GM23338 (cell line): ENCODE measurements at regions not wholly inside any gene's neighbourhood (a gene's known extent, or its start where the extent isn't known, plus 50 kb on each side); places are given as distances from the start of the nearest gene placed in this dataset.

ENCODE experiments used
- ATAC-seq: fragments of 200-7000 bp; cut with Tn5 transposase; 3 replicates; pipeline ENCODE4 v1.9.1; 2020
- DNase-seq: peaks from one replicate; pipeline ENCODE4 v3.0.0-alpha.2; 2015; ENCODE audit warnings: low spot score
- H2AFZ ChIP-seq: fragments of 200-600 bp; sonication (generic); 2 replicates; pipeline ENCODE4 v1.8.0; 2016; ENCODE audit warnings: antibody characterized with exemption, mild to moderate bottlenecking, moderate library complexity
- H3F3A ChIP-seq: fragments of 200-600 bp; sonication (generic); replicated peaks from 2 replicates; pipeline ENCODE4 v1.8.0; 2017; ENCODE audit warnings: antibody characterized with exemption, mixed run types, low read depth
- H3K27ac ChIP-seq: fragments of 200-600 bp; sonication (generic); 2 replicates; pipeline ENCODE4 v1.6.1; 2016; ENCODE audit warnings: low read depth
- H3K27me3 ChIP-seq: fragments of 200-600 bp; sonication (generic); 2 replicates; pipeline ENCODE4 v1.8.0; 2016; ENCODE audit warnings: mild to moderate bottlenecking, mixed run types, moderate library complexity; ENCODE audit not compliant: insufficient read depth
- H3K36me3 ChIP-seq: fragments of 200-600 bp; sonication (generic); 2 replicates; pipeline ENCODE4 v1.8.0; 2016; ENCODE audit warnings: mild to moderate bottlenecking; ENCODE audit not compliant: insufficient read depth
- H3K4me1 ChIP-seq: fragments of 200-600 bp; sonication (generic); 2 replicates; pipeline ENCODE4 v1.8.0; 2016; ENCODE audit warnings: mild to moderate bottlenecking, moderate library complexity; ENCODE audit not compliant: insufficient read depth
- H3K4me2 ChIP-seq: fragments of 200-600 bp; sonication (generic); 2 replicates; pipeline ENCODE4 v1.7.1; 2017; ENCODE audit warnings: mixed run types
- H3K4me3 ChIP-seq: fragments of 200-600 bp; sonication (generic); 2 replicates; pipeline ENCODE4 v1.6.1; 2016; ENCODE audit warnings: mixed run types
- H3K79me2 ChIP-seq: fragments of 200-600 bp; sonication (generic); replicated peaks from 2 replicates; pipeline ENCODE4 v1.8.0; 2017; ENCODE audit warnings: mild to moderate bottlenecking; ENCODE audit not compliant: insufficient read depth
- H3K9me2 ChIP-seq: fragments of 200-600 bp; sonication (generic); 2 replicates; pipeline ENCODE4 v1.8.0; 2017; ENCODE audit not compliant: insufficient read depth
- H4K20me1 ChIP-seq: fragments of 200-600 bp; sonication (generic); replicated peaks from 2 replicates; pipeline ENCODE4 v1.8.0; 2017; ENCODE audit warnings: mild to moderate bottlenecking; ENCODE audit not compliant: insufficient read depth
- H3K27ac Mint-ChIP-seq: 2 replicates; pipeline ENCODE4 v1.8.0; 2020; ENCODE audit warnings: inconsistent platforms, mild to moderate bottlenecking, moderate library complexity, mixed read lengths
- H3K27me3 Mint-ChIP-seq: 3 replicates; pipeline ENCODE4 v1.8.0; 2022; ENCODE audit warnings: low read depth, mild to moderate bottlenecking, moderate library complexity, mixed read lengths, inconsistent platforms; ENCODE audit not compliant: insufficient read depth, poor library complexity
- H3K36me3 Mint-ChIP-seq: 3 replicates; pipeline ENCODE4 v1.8.0; 2021; ENCODE audit warnings: low read depth, mild to moderate bottlenecking, inconsistent platforms, moderate library complexity, mixed read lengths
- H3K4me1 Mint-ChIP-seq: 3 replicates; pipeline ENCODE4 v1.8.0; 2020; ENCODE audit warnings: mild to moderate bottlenecking, inconsistent platforms, mixed read lengths
- H3K4me3 Mint-ChIP-seq: 3 replicates; pipeline ENCODE4 v1.8.0; 2021; ENCODE audit warnings: moderate library complexity, mild to moderate bottlenecking, inconsistent platforms, mixed read lengths
- H3K9me3 Mint-ChIP-seq: 3 replicates; pipeline ENCODE4 v1.8.0; 2020; ENCODE audit warnings: moderate library complexity, mild to moderate bottlenecking, inconsistent platforms, mixed read lengths
- CREB1 ChIP-seq: fragments of 250-450 bp; sonication (Bioruptor Pico); IDR thresholded peaks from 2 replicates; pipeline ENCODE4 v1.5.0; 2020; ENCODE audit warnings: low read depth, mild to moderate bottlenecking, moderate library complexity
- CTCF ChIP-seq, 2 experiments: fragments of 200-600 bp in 1 of 2; sonication (generic) in 1 of 2; conservative IDR thresholded peaks; 2 replicates each; pipeline versions ENCODE4 v1.5.1 to v1.6.1; 2016 to 2017; ENCODE audit warnings: antibody characterized with exemption in 2 of 2, low read depth in 2 of 2, mild to moderate bottlenecking in 2 of 2, moderate library complexity in 1 of 2
- ETS1 ChIP-seq: IDR thresholded peaks from 2 replicates; pipeline ENCODE4 v1.6.1; 2016; ENCODE audit warnings: antibody characterized with exemption
- EZH2 ChIP-seq: fragments of 200-600 bp; sonication (generic); IDR thresholded peaks from one replicate; pipeline ENCODE4 v1.8.0; 2017; ENCODE audit warnings: antibody characterized with exemption, mild to moderate bottlenecking, low read depth; ENCODE audit not compliant: unreplicated experiment
- EZH2phosphoT487 ChIP-seq: fragments of 200-600 bp; sonication (generic); IDR thresholded peaks from one replicate; pipeline ENCODE4 v1.8.1; 2018; ENCODE audit warnings: antibody characterized with exemption; ENCODE audit not compliant: unreplicated experiment
- NANOG ChIP-seq: IDR thresholded peaks from 2 replicates; pipeline ENCODE4 v1.6.1; 2016; ENCODE audit warnings: antibody characterized with exemption, borderline replicate concordance
- POLR2AphosphoS5 ChIP-seq: IDR thresholded peaks from 2 replicates; pipeline ENCODE4 v1.6.1; 2016; ENCODE audit warnings: antibody characterized with exemption, low read depth
- REST ChIP-seq: IDR thresholded peaks from one replicate; pipeline ENCODE4 v1.6.1; 2018; ENCODE audit warnings: antibody characterized with exemption; ENCODE audit not compliant: unreplicated experiment
- STAT1 ChIP-seq: IDR thresholded peaks from one replicate; pipeline ENCODE4 v1.6.1; 2016; ENCODE audit warnings: antibody characterized with exemption; ENCODE audit not compliant: unreplicated experiment
- ZNF114 ChIP-seq: fragments of 250-450 bp; sonication (Bioruptor Pico); IDR thresholded peaks from 2 replicates; pipeline ENCODE4 v1.5.0; 2020; ENCODE audit warnings: mild to moderate bottlenecking, moderate library complexity
- ZNF331 ChIP-seq: fragments of 250-450 bp; sonication (Bioruptor Pico); IDR thresholded peaks from 2 replicates; pipeline ENCODE4 v1.5.0; 2020; ENCODE audit warnings: low read depth, mild to moderate bottlenecking, moderate library complexity
- ZNF462 ChIP-seq: fragments of 250-450 bp; sonication (Bioruptor Pico); IDR thresholded peaks from 2 replicates; pipeline ENCODE4 v1.5.0; 2020; ENCODE audit warnings: mild to moderate bottlenecking, moderate library complexity

- no peak overlapping the region for H3K4me3 ChIP-seq
- H3K4me3 Mint-ChIP-seq, result no peak overlapping the region
- no peaks in the 10 kb centered on the region for H3K4me1 Mint-ChIP-seq
- peaks cover 3% of the 10 kb centered on the region for H3K27me3 Mint-ChIP-seq
- DNase-seq (no peak), ATAC-seq (no peak)
- no peaks in the 10 kb centered on the region for H3K27me3 ChIP-seq
- H3K4me1 ChIP-seq, result no peaks in the 10 kb centered on the region
- no peak overlapping the region for H2AFZ ChIP-seq
- H3F3A ChIP-seq, result no peaks in the 10 kb centered on the region
- no peaks in the 10 kb centered on the region for H3K9me2 ChIP-seq
- H3K4me2 ChIP-seq, result no peak overlapping the region
- no peaks in the 10 kb centered on the region for H4K20me1 ChIP-seq
- no peaks in the 10 kb centered on the region for H3K36me3 ChIP-seq
- H3K79me2 ChIP-seq, result no peaks in the 10 kb centered on the region
- no peak for TF ChIP-seq STAT1
- TF ChIP-seq ZNF331 (CRISPR knock-in tag), result no peak
- TF ChIP-seq EZH2, result no peak
- TF ChIP-seq CREB1, result no peak
- TF ChIP-seq EZH2phosphoT487, result no peak
- TF ChIP-seq ETS1, result no peak
- no peak for TF ChIP-seq CTCF (conservative IDR thresholded peaks at IDR 0.05; ENCODE audit: low read depth in 2 of 2)
- no peak for TF ChIP-seq NANOG
- no peak for TF ChIP-seq ZNF114 (CRISPR knock-in tag)
- TF ChIP-seq REST, result no peak
- no peak for TF ChIP-seq ZNF462 (CRISPR knock-in tag)
- no peak for TF ChIP-seq POLR2AphosphoS5
- H3K9me3 Mint-ChIP-seq, result no peaks in the 10 kb centered on the region
- H3K36me3 Mint-ChIP-seq, result no peaks in the 10 kb centered on the region
- no peak overlapping the region for H3K27ac Mint-ChIP-seq
- H3K27ac ChIP-seq, result no peak overlapping the region
These were observed 411.6 kb downstream of the GBE1 start for GRCh38 chr3:81349816-81350340.
